ENCODE measurements at regions not wholly inside any gene's neighbourhood (a gene's known extent, or its start where the extent isn't known, plus 50 kb on each side); places are given as distances from the start of the nearest gene placed in this dataset.
"Not testable (repeated sequence)": the region's sequence is repeated elsewhere in the genome, so short reads cannot be mapped to it uniquely, and the experiment has no call there.

DNA sequence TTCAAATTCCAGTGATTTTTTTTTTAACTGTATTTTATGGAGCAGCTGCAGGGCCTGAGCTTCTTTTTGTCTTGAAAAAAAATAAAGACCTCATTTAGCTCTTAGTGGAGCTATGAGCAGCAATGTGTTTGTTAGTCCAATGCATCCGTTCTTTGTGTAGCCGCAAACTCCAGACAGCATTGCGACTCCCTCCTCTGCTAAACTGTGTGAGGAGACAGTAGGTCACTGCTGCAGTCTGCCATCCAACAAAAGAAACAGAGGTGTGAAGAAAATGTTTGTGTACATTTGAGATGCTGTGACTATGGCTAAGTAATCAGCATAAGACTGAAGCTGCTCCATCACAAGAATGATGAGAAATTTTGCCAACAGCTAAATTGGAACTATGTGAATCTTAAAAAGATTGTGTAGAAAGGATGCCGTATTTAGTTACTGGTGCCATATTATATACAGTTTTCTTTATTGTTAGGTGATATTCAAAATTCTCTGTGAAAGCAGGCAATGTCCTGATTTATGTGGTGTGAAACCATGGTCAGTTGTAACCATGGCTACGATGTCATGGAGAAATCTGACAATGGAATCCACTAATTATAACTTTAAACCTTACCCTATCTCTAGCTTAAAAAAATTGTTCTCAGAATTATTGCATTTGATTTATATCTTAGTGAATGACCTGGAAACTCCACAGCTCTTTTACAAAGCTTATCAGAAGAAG is 428.8 kb upstream of the EPHA7 start:
- ChIA-PET POLR2A (no interaction called here), CTCF (no interaction called here)
- no peak for TF ChIP-seq USF1 (IDR thresholded peaks at IDR 0.05; ENCODE audit: borderline replicate concordance, low read depth)
- no peak for TF ChIP-seq FOSL2 (IDR thresholded peaks at IDR 0.05; ENCODE audit: borderline replicate concordance, low read depth)
- no peak for TF ChIP-seq JUND (IDR thresholded peaks at IDR 0.05)
- TF ChIP-seq EP300 (IDR thresholded peaks at IDR 0.05; ENCODE audit: borderline replicate concordance in 1 of 2, low read depth in 1 of 2, low read length in 1 of 2) = no peak
- no peaks in the 10 kb centered on the region for H3K27me3 ChIP-seq (ENCODE audit: insufficient read depth)
- no peak overlapping the region for H2AFZ ChIP-seq (ENCODE audit: low read depth)
- H3F3A ChIP-seq (replicated peaks; ENCODE audit: insufficient read depth) = no peaks in the 10 kb centered on the region
- H3K27ac ChIP-seq (ENCODE audit: low read depth in 2 of 2, low read length in 1 of 2) = no peak overlapping the region
- WGBS (ENCODE audit: low lambda C conversion rate) = 29% methylated on average over 5 of the region's 5 CpGs
- H3K4me2 ChIP-seq = no peak overlapping the region
- H3K9me3 ChIP-seq = no peaks in the 10 kb centered on the region
- no peaks in the 10 kb centered on the region for H3K79me2 ChIP-seq (ENCODE audit: insufficient read depth)
- H3K4me3 ChIP-seq (ENCODE audit: low read depth in 2 of 2, low read length in 1 of 2) = no peak overlapping the region
- H3K4me1 ChIP-seq (ENCODE audit: control insufficient read depth in 1 of 2, insufficient read depth in 2 of 2, low read depth in 1 of 2, low read length in 1 of 2) = no peaks in the 10 kb centered on the region
- H3K9ac ChIP-seq = no peak overlapping the region
- H3K9me2 ChIP-seq = no peaks in the 10 kb centered on the region
- DNase-seq = no peak
- H3K36me3 ChIP-seq (replicated peaks in 1 of 2; ENCODE audit: control insufficient read depth in 1 of 2, insufficient read depth in 2 of 2, low read length in 1 of 2) = no peaks in the 10 kb centered on the region
- no peaks in the 10 kb centered on the region for H4K20me1 ChIP-seq (ENCODE audit: insufficient read depth)

DNA sequence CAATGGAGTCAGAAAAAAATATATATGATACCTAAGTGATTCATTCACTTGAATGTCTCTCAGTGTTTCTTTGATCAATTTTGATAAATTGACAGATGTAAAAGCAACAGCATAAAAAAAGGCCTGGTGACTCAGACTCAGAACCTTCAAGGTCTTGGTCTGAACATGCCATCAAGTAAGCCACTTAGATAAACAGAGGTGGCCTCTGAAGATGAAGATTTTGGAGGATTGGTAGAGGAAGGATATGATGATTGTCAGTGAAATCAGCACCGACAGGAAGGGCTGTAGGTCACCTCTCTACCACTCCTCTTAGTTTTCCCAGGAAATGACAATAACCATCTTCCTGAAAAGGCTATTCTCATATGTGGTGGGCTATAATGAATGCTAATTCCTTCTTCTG is 422.8 kb upstream of the EPHA7 start:
- no peaks in the 10 kb centered on the region for H3K27me3 ChIP-seq (ENCODE audit: insufficient read depth)
- H3K9ac ChIP-seq = no peak overlapping the region
- no peaks in the 10 kb centered on the region for H4K20me1 ChIP-seq (ENCODE audit: insufficient read depth)
- 11% methylated on average over 1 of the region's 1 CpG for whole genome bisulfite sequencing (ENCODE audit: low lambda C conversion rate)
- no peaks in the 10 kb centered on the region for H3K9me3 ChIP-seq
- H3K4me1 ChIP-seq (ENCODE audit: control insufficient read depth in 1 of 2, insufficient read depth in 2 of 2, low read depth in 1 of 2, low read length in 1 of 2) = no peaks in the 10 kb centered on the region
- TF ChIP-seq TCF12 (IDR thresholded peaks at IDR 0.05) = no peak
- TF ChIP-seq USF2 (IDR thresholded peaks at IDR 0.05; ENCODE audit: borderline replicate concordance, low read depth, low read length) = no peak
- TF ChIP-seq MEF2A (IDR thresholded peaks at IDR 0.05; ENCODE audit: borderline replicate concordance, low read depth) = no peak
- no peak for TF ChIP-seq RFX5 (IDR thresholded peaks at IDR 0.05; ENCODE audit: low read length)
- no peak for TF ChIP-seq TAF1 (IDR thresholded peaks at IDR 0.05; ENCODE audit: borderline replicate concordance, low read depth, low read length)
- TF ChIP-seq IRF3 (IDR thresholded peaks at IDR 0.05; ENCODE audit: low read depth, low read length) = no peak
- no peak for TF ChIP-seq USF1 (IDR thresholded peaks at IDR 0.05; ENCODE audit: borderline replicate concordance, low read depth)
- no peak for TF ChIP-seq NFIC (IDR thresholded peaks at IDR 0.05; ENCODE audit: borderline replicate concordance)
- no peak for TF ChIP-seq YY1 (IDR thresholded peaks at IDR 0.05; ENCODE audit: low read depth)
- no peak for TF ChIP-seq EZH2phosphoT487 (IDR thresholded peaks at IDR 0.05; ENCODE audit: borderline replicate concordance, low read depth)
- no peak for TF ChIP-seq EP300 (IDR thresholded peaks at IDR 0.05; ENCODE audit: borderline replicate concordance in 1 of 2, low read depth in 1 of 2, low read length in 1 of 2)
- TF ChIP-seq ELF1 (IDR thresholded peaks at IDR 0.05) = no peak
- no peak overlapping the region for H3K27ac ChIP-seq (ENCODE audit: low read depth in 2 of 2, low read length in 1 of 2)
- no peak for DNase-seq
- H3K9me2 ChIP-seq = no peaks in the 10 kb centered on the region
- H3K4me2 ChIP-seq = no peak overlapping the region
- CTCF ChIA-PET = no interaction called here
- H3K79me2 ChIP-seq (ENCODE audit: insufficient read depth) = no peaks in the 10 kb centered on the region
- H3K4me3 ChIP-seq (ENCODE audit: low read depth in 2 of 2, low read length in 1 of 2) = no peak overlapping the region
- no peaks in the 10 kb centered on the region for H3K36me3 ChIP-seq (replicated peaks in 1 of 2; ENCODE audit: control insufficient read depth in 1 of 2, insufficient read depth in 2 of 2, low read length in 1 of 2)
- POLR2A ChIA-PET = no interaction called here
- H2AFZ ChIP-seq (ENCODE audit: low read depth) = no peak overlapping the region
- no peaks in the 10 kb centered on the region for H3F3A ChIP-seq (replicated peaks; ENCODE audit: insufficient read depth)

DNA sequence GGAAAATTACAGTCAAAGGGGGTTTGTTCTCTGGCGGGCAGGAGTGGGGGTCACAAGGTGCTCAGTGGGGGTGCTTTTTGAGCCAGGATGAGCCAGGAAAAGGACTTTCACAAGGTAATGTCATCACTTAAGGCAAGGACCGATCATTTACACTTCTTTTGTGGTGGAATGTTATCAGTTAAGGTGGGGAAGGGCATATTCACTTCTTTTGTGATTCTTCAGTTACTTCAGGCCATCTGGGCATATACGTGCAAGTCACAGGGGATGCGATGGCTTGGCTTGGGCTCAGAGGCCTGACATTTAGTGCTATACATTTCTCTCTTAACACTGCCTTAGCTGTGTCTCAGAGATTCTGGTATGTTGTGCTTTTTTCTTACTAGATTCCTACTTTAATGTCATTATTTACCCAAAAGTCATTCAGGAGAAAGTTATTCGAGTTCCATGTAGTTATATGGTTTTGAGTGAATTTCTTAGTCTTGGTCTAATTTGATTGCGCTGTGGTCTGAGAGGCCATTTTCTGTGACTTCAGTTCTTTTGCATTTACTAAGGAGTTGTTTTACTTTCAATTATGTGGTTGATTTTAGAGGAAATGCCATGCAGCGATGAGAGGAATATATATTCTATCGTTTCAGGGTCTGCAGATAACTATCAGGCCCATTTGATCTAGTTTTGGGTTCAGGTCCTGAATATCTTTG is 416.2 kb upstream of the EPHA7 start:
- CTCF ChIA-PET; DNase-seq; H2AFZ ChIP-seq (ENCODE audit: low read depth); H3K9me2 ChIP-seq; H3K9ac ChIP-seq; H3K4me2 ChIP-seq; POLR2A ChIA-PET; H3K36me3 ChIP-seq (replicated peaks in 1 of 2; ENCODE audit: control insufficient read depth in 1 of 2, insufficient read depth in 2 of 2, low read length in 1 of 2); H3K9me3 ChIP-seq; H4K20me1 ChIP-seq (ENCODE audit: insufficient read depth); H3K4me1 ChIP-seq (ENCODE audit: control insufficient read depth in 1 of 2, insufficient read depth in 2 of 2, low read depth in 1 of 2, low read length in 1 of 2); H3K27ac ChIP-seq (ENCODE audit: low read depth in 2 of 2, low read length in 1 of 2); H3F3A ChIP-seq (replicated peaks; ENCODE audit: insufficient read depth); H3K4me3 ChIP-seq (ENCODE audit: low read depth in 2 of 2, low read length in 1 of 2); H3K27me3 ChIP-seq (ENCODE audit: insufficient read depth); H3K79me2 ChIP-seq (ENCODE audit: insufficient read depth): not testable (repeated sequence)
- WGBS (ENCODE audit: low lambda C conversion rate) = 31% methylated on average over 8 of the region's 8 CpGs

Data from SK-N-SH (cell line).